Activated naive CD8-positive, alpha-beta T cell treated with anti-CD3 and anti-CD28 coated beads, Interleukin-2, amount 10 ng/mL, durations not matched to agents 7 days and 5 days (primary cell): ENCODE measurements at regions not wholly inside any gene's neighbourhood (a gene's known extent, or its start where the extent isn't known, plus 50 kb on each side); places are given as distances from the start of the nearest gene placed in this dataset.
"Not testable (repeated sequence)": the region's sequence is repeated elsewhere in the genome, so short reads cannot be mapped to it uniquely, and the experiment has no call there.

Experiments
- ATAC-seq: fragments of 150-1000 bp; cut with Tn5 transposase; one replicate; pipeline ENCODE4 v1.10.0; 2021; ENCODE audit warnings: low read depth, moderate library complexity
- POLR2A ChIA-PET: fragments of 350-600 bp; sonication (Branson Sonifier 250); formaldehyde crosslinking; loops from one replicate; lab custom pipeline; 2021; ENCODE audit warnings: antibody characterized with exemption; lab: Charles Lee
- DNase-seq: peaks from one replicate; pipeline ENCODE4 v3.0.0; 2021
- H3K27ac Mint-ChIP-seq: one replicate; pipeline ENCODE4 v1.8.0; 2022; ENCODE audit warnings: mild to moderate bottlenecking, mixed read lengths
- H3K27me3 Mint-ChIP-seq: one replicate; pipeline ENCODE4 v1.8.0; 2022; ENCODE audit warnings: mild to moderate bottlenecking, moderate library complexity, mixed read lengths
- H3K36me3 Mint-ChIP-seq: one replicate; pipeline ENCODE4 v1.8.0; 2021; ENCODE audit warnings: mild to moderate bottlenecking, mixed read lengths
- H3K4me1 Mint-ChIP-seq: one replicate; pipeline ENCODE4 v1.8.0; 2021; ENCODE audit warnings: mixed read lengths
- H3K4me3 Mint-ChIP-seq: one replicate; pipeline ENCODE4 v1.8.0; 2022; ENCODE audit warnings: mild to moderate bottlenecking, moderate library complexity, mixed read lengths
- H3K9me3 Mint-ChIP-seq: one replicate; pipeline ENCODE4 v1.8.0; 2021; ENCODE audit warnings: mixed read lengths

DNA sequence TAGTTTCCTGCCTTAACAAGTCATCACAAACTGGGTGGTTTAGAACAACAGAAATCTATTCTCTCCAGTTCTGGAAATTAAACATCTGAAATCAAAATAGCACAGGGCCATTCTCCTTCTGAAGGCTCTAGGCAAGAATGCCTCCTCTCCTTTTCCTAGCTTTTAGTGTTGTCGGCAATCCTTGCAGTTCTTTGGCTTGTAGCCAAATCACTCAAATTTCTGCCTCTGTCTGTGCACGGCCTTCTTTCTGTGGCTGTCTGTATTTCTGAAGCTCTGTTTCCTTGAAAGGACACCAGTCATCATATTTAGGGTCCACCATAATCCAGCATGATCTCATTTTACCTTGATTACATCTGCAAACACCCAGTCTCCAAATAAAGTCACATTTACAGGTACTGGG lies 795.5 kb downstream of the METTL15 start:
- ATAC-seq = no peak
- Mint-ChIP-seq H3K27ac (no peak overlapping the region), H3K27me3 (no peaks in the 10 kb centered on the region), H3K4me3 (no peak overlapping the region), H3K4me1 (no peaks in the 10 kb centered on the region), H3K9me3 (no peaks in the 10 kb centered on the region), H3K36me3 (no peaks in the 10 kb centered on the region)
- no peak for DNase-seq
- POLR2A ChIA-PET = no interaction called here

DNA sequence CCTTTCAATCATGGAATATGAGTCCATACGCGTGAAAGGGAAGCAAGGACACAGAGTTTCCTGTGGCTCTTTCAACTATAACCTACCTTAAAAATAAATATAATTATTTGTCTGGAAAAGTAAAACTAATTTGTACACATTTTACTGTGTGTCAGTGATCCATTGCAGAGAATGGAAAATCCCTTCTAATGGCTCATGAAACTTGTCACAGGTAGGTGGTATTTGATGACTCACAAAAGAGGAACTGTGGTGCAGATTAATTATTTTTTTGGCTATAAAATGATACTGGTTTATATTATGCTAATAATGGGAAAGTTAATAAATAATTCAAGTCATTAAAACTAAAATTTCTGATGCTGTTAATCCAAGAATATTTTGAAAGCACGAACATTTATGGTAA lies 792.2 kb downstream of the METTL15 start:
- Mint-ChIP-seq H3K9me3 (no peaks in the 10 kb centered on the region), H3K36me3 (no peaks in the 10 kb centered on the region), H3K4me3 (no peak overlapping the region), H3K27me3 (no peaks in the 10 kb centered on the region), H3K27ac (no peak overlapping the region), H3K4me1 (no peaks in the 10 kb centered on the region)
- POLR2A ChIA-PET = no interaction called here
- ATAC-seq (no peak), DNase-seq (no peak)

DNA sequence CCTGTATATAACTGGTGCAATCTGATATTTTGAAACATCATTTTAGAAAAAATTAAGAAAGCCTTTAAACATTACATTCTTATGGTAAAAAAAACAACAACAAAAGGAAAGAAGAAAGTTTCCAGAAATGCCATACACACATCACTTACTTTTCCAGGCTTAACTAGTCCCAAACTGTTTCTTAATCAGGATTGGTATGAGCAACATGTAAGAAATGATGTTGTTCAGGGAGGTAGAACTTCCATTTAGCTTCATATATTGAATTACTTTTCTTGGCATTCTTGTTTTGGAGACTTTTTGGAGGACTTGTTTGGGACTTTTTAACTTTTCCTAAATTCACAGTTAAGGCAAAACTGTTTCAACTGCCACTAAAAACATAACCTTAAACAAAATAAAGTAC lies 791.5 kb downstream of the METTL15 start:
- Mint-ChIP-seq H3K4me1 (no peaks in the 10 kb centered on the region), H3K27me3 (no peaks in the 10 kb centered on the region), H3K36me3 (no peaks in the 10 kb centered on the region), H3K4me3 (no peak overlapping the region), H3K9me3 (no peaks in the 10 kb centered on the region), H3K27ac (no peak overlapping the region)
- ATAC-seq (no peak), DNase-seq (no peak)
- POLR2A ChIA-PET = no interaction called here

DNA sequence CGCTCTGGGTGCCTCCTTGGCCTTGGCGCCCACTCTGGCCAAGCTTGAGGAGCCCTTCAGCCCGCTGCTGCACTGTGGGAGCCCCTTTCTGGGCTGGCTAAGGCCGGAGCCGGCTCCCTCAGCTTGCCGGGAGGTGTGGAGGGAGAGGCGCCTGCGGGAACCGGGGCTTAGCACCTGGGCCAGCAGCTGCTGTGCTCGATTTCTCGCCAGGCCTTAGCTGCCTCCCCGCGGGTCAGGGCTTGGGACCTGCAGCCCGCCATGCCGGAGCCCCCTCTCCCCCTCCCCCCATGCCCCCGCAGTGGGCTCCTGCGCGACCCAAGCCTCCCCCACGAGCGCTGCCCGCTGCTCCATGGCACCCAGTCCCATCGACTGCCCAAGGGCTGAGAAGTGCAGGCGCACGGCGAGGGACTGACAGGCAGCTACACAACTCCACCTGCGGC lies 782.4 kb downstream of the METTL15 start:
- ATAC-seq, H3K4me1 Mint-ChIP-seq, H3K27ac Mint-ChIP-seq, H3K36me3 Mint-ChIP-seq, H3K9me3 Mint-ChIP-seq, H3K27me3 Mint-ChIP-seq, POLR2A ChIA-PET, DNase-seq, H3K4me3 Mint-ChIP-seq: not testable (repeated sequence)

DNA sequence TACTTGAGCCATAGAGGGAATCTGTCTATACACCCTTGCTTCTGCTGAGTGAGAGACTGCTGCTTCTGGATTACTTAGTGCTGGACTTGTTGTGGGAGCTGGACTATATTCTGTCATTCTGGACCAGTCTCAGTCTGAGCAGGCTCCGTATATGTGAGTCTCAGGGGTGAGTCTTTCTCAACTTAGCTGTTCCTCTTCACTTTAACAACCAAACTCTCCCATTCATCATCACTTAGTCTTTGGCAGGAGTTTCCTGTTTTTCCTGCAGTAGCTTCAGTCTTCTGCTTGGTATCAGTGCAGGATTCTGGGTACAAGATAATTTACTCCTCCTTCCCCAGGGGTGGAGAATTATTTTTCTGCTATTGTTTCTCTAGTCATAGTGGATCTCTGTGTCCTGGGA lies 779.5 kb downstream of the METTL15 start:
- POLR2A ChIA-PET = no interaction called here
- H3K27me3 Mint-ChIP-seq = no peaks in the 10 kb centered on the region
- ATAC-seq (no peak), DNase-seq (no peak)
- H3K4me1 Mint-ChIP-seq = no peaks in the 10 kb centered on the region
- no peaks in the 10 kb centered on the region for H3K36me3 Mint-ChIP-seq
- H3K27ac Mint-ChIP-seq = no peak overlapping the region
- H3K9me3 Mint-ChIP-seq = peaks cover under 1% of the 10 kb centered on the region
- no peak overlapping the region for H3K4me3 Mint-ChIP-seq

DNA sequence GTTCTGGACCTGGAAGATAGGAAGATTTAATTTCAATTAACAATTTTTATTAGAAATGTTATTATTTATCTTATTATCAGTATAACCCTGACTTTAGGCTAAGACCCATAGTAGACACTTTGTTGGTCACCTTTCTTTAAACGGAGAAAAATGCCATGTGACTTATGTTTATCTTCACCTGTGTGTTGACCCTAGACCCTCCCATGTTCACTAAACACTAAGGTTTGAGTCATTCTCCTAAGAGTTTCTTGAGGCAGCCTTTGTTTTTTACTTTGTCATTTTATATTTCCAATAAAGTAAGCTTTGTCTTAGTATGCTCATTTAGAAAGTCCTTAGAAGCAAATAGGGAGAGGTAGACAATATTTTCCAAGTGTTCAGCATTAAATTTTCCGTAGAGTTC lies 771.7 kb downstream of the METTL15 start:
- POLR2A ChIA-PET = no interaction called here
- Mint-ChIP-seq H3K27me3 (no peaks in the 10 kb centered on the region), H3K9me3 (peaks cover 3% of the 10 kb centered on the region), H3K4me3 (no peak overlapping the region), H3K36me3 (no peaks in the 10 kb centered on the region), H3K4me1 (no peaks in the 10 kb centered on the region), H3K27ac (no peak overlapping the region)
- ATAC-seq (no peak), DNase-seq (no peak)

DNA sequence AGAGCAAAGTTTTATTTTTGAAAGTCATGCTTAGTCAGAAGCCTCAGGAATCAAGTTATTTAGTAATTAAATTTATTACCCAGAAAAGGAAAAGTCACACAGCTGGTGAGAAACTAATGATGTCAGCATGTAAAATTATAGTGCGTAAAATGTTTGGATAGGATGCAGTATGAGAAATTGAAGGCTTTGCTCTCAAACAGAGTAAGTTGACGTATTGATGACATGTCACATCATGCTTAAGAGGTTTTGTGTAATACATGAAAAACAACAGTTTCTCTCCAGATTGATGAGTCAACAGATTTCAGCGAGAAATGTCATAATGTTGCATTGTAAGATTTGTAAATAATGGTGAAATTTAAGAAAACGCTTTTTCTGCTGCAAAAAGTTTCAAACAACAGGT lies 769.8 kb downstream of the METTL15 start:
- DNase-seq = no peak
- H3K4me3 Mint-ChIP-seq = no peak overlapping the region
- H3K27ac Mint-ChIP-seq = no peak overlapping the region
- peaks cover 3% of the 10 kb centered on the region for H3K9me3 Mint-ChIP-seq
- H3K27me3 Mint-ChIP-seq = no peaks in the 10 kb centered on the region
- POLR2A ChIA-PET = no interaction called here
- H3K36me3 Mint-ChIP-seq = no peaks in the 10 kb centered on the region
- no peaks in the 10 kb centered on the region for H3K4me1 Mint-ChIP-seq
- ATAC-seq = no peak

DNA sequence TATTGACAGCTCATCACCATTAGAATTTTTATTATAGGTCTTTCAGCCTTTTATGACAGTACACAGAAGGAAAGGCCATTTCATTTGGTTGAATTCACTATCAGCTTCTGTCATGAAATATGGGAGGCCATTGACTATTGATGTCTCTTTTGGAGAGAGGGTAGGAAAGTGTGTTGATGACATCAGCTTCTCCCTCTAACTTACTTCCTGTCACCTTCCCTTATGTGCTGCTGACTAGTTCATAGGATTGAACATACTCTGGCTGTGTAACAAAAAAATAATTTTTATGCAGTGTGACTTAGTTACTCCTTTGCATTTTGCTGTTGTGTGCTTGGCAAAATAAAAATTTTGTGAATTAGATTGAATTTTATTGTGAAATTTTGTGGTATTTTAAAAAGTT lies 769.2 kb downstream of the METTL15 start:
- Mint-ChIP-seq H3K36me3 (no peaks in the 10 kb centered on the region), H3K4me1 (no peaks in the 10 kb centered on the region), H3K9me3 (peaks cover under 1% of the 10 kb centered on the region), H3K27ac (no peak overlapping the region), H3K4me3 (no peak overlapping the region), H3K27me3 (no peaks in the 10 kb centered on the region)
- ATAC-seq = no peak
- POLR2A ChIA-PET = no interaction called here
- no peak for DNase-seq

DNA sequence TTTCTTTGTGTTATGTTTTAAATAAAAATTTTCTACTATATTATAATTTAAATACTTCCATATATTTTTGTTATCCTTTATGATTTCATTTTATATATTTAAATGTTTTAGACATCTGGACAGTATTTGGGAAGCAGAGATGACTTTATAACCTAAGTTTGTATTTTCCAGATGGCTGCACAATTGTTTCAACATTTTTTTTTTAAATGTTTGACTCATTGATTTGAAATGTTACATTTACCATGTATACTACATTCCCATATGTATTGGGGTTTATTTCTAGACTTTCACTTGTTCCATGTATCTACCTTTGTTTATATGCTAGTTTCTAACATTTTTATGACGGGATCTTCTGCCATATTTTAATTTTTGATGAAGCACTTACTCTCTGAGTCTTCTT lies 766.5 kb downstream of the METTL15 start:
- POLR2A ChIA-PET = no interaction called here
- no peaks in the 10 kb centered on the region for H3K27me3 Mint-ChIP-seq
- no peaks in the 10 kb centered on the region for H3K36me3 Mint-ChIP-seq
- DNase-seq = no peak
- no peak for ATAC-seq
- no peak overlapping the region for H3K27ac Mint-ChIP-seq
- no peak overlapping the region for H3K4me3 Mint-ChIP-seq
- H3K4me1 Mint-ChIP-seq = no peaks in the 10 kb centered on the region
- peaks cover 1% of the 10 kb centered on the region for H3K9me3 Mint-ChIP-seq

DNA sequence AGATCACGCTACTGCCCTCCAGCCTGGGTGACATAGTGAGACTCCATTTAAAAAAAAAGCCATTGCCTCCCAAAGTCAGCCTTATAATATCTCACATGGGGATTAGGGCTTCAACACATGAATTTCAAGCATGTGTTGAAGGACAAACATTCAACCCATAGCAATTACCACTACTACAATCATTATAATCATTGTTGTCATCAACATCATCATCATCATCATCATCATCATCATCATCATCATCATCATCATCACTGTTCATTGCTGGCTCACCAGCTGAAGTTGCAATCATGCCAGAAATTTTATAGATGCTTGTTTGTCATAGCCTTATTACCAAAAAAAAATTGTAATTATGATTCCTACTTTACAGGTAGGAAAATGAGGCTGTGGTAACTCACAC lies 762.9 kb downstream of the METTL15 start:
- ATAC-seq (no peak), DNase-seq (no peak)
- Mint-ChIP-seq H3K36me3 (no peaks in the 10 kb centered on the region), H3K4me3 (no peak overlapping the region), H3K4me1 (no peaks in the 10 kb centered on the region), H3K9me3 (peaks cover 5% of the 10 kb centered on the region), H3K27ac (no peak overlapping the region), H3K27me3 (no peaks in the 10 kb centered on the region)
- POLR2A ChIA-PET = no interaction called here

DNA sequence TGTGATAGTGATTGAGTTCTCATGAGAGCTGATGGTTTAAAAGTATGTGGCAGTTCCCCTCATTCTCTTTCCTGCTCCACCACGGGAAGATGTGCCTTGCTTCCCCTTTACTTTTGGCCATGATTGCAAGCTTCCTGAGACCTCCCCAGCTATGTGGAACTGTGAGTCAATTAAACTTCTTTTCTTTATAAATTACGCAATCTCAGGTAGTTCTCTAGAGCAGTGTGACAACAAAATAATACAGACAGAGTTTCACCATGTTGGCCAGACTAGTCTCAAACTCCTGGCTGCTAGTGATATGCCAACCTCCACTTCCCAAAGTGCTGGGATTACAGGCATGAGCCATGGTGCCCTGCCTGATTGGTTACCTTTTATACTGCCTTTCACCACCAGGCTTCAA lies 755.2 kb downstream of the METTL15 start:
- H3K27ac Mint-ChIP-seq = no peak overlapping the region
- H3K27me3 Mint-ChIP-seq = no peaks in the 10 kb centered on the region
- no peaks in the 10 kb centered on the region for H3K4me1 Mint-ChIP-seq
- H3K36me3 Mint-ChIP-seq = no peaks in the 10 kb centered on the region
- H3K9me3 Mint-ChIP-seq = peaks cover 11% of the 10 kb centered on the region
- H3K4me3 Mint-ChIP-seq = no peak overlapping the region
- DNase-seq (no peak), ATAC-seq (no peak)
- POLR2A ChIA-PET = no interaction called here

DNA sequence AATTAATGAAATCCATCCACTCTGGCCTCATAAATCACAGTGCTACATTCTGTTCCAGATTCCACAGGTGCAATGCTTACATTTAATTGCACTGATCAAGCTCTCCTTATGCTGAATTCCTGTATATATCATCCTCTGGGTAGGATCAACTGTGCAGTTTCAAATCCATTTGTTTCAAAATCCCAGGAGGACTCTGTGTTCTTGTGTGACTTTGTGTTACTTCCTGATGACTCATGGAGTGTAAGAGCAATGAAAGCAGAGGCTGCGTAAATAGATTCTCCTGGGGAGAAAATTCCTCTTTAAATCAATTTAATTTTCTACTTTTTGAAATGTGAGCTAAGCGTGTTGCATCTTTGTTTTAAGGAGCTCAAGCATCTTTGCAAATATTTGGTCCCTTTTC lies 752.7 kb downstream of the METTL15 start:
- POLR2A ChIA-PET = no interaction called here
- no peaks in the 10 kb centered on the region for H3K27me3 Mint-ChIP-seq
- peaks cover 10% of the 10 kb centered on the region for H3K9me3 Mint-ChIP-seq
- no peak for ATAC-seq
- no peak overlapping the region for H3K4me3 Mint-ChIP-seq
- H3K4me1 Mint-ChIP-seq = no peaks in the 10 kb centered on the region
- H3K27ac Mint-ChIP-seq = no peak overlapping the region
- DNase-seq = no peak
- no peaks in the 10 kb centered on the region for H3K36me3 Mint-ChIP-seq

DNA sequence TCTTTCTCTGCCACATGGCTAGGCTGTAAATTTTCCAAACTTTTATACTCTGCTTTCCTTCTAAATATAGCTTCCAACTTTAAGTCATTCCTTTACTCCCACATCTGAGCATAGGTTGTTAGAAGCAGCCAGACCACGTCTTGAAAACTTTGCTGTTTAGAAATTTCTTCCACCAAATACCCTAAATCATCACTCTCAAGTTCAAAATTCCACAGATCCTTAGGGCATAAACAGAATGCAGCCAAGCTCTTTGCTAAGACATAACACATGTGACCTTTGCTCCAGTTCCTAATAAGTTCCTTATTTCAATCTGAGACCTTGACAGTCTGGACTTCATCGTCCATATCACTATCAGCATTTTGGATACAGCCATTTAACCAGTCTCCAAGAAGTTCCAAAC lies 749.9 kb downstream of the METTL15 start:
- POLR2A ChIA-PET = no interaction called here
- no peaks in the 10 kb centered on the region for H3K36me3 Mint-ChIP-seq
- H3K4me1 Mint-ChIP-seq = no peaks in the 10 kb centered on the region
- DNase-seq = no peak
- peaks cover 10% of the 10 kb centered on the region for H3K9me3 Mint-ChIP-seq
- no peak overlapping the region for H3K4me3 Mint-ChIP-seq
- ATAC-seq = no peak
- H3K27me3 Mint-ChIP-seq = no peaks in the 10 kb centered on the region
- no peak overlapping the region for H3K27ac Mint-ChIP-seq

DNA sequence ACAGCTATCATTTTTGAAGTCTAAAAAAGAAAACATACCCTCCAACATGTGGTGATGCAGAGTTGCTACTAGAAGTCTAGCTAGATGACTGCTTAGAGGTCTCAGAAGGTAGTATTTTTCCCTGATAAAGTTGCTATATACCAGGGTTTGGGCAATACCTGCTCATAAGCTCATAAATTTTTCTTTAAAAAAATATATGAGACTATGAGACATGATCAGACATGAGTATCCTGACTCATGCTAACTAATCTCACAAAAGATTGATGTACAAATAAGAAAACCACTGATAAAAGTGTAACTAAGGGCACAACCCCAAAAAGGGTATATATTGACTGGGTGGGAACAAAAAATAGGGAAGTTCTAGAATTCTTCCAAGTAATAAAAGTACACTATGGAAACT lies 740.9 kb downstream of the METTL15 start:
- DNase-seq (no peak), ATAC-seq (no peak)
- Mint-ChIP-seq H3K36me3 (no peaks in the 10 kb centered on the region), H3K9me3 (peaks cover 2% of the 10 kb centered on the region), H3K27ac (no peak overlapping the region), H3K27me3 (no peaks in the 10 kb centered on the region), H3K4me1 (no peaks in the 10 kb centered on the region), H3K4me3 (no peak overlapping the region)
- POLR2A ChIA-PET = no interaction called here

DNA sequence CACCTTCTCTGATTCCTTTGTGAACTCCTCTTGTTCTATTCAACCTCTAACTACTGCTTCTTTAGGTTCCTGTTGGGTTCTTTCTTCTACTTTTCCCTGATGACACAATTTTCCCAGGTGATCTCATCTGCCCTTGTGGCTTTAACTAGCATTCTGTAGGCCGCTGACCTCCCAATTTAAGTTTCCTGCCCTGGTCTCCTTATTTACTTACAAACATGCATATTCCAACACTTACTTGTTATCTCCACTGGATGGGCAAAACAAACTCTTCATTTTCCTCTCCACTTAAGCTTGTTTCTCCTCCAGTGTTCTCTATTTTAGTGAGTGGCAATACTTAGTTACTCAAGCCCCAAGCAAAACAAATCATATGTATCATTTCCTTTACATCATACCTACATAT lies 734.5 kb downstream of the METTL15 start:
- H3K27me3 Mint-ChIP-seq = no peaks in the 10 kb centered on the region
- H3K4me1 Mint-ChIP-seq = no peaks in the 10 kb centered on the region
- H3K4me3 Mint-ChIP-seq = no peak overlapping the region
- no peak for ATAC-seq
- POLR2A ChIA-PET = no interaction called here
- no peaks in the 10 kb centered on the region for H3K36me3 Mint-ChIP-seq
- H3K9me3 Mint-ChIP-seq = peaks cover 2% of the 10 kb centered on the region
- DNase-seq = no peak
- H3K27ac Mint-ChIP-seq = no peak overlapping the region
